GM23248 (cell line): ENCODE measurements at regions not wholly inside any gene's neighbourhood (a gene's known extent, or its start where the extent isn't known, plus 50 kb on each side); places are given as distances from the start of the nearest gene placed in this dataset.

Source experiments
- EZH2 ChIP-seq: fragments of 200-600 bp; sonication (generic); IDR thresholded peaks from 2 replicates; pipeline ENCODE4 v1.6.1; 2018; ENCODE audit warnings: antibody characterized with exemption, mild to moderate bottlenecking; ENCODE audit not compliant: insufficient read depth, poor library complexity, severe bottlenecking
- EZH2phosphoT487 ChIP-seq: fragments of 200-600 bp; sonication (generic); IDR thresholded peaks from 2 replicates; pipeline ENCODE4 v1.6.1; 2018; ENCODE audit warnings: antibody characterized with exemption, moderate library complexity, mild to moderate bottlenecking, low read depth; ENCODE audit not compliant: insufficient read depth

DNA sequence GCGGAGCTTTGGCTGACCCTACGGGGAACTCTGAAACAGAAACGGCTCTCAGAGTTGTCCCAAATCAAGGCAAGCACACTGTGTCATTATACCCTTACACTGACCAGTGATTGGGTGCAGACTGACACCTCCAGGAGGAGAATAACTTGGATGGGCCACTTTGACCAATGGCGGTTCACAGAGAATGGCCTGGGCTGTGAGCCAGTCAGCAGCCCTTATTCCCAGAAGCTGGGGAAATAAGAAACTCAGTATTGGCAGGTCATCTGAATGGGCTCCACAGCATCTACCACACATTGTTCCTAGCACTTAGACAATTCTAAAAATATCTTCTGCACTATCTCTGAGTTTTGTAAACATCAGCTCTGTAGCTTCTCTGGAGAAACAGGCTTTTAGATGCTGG is 265.2 kb downstream of the ADGRL2 start:
- no peak for TF ChIP-seq EZH2
- TF ChIP-seq EZH2phosphoT487, result no peak
